Loucy (cell line): ENCODE measurements at regions not wholly inside any gene's neighbourhood (a gene's known extent, or its start where the extent isn't known, plus 50 kb on each side); places are given as distances from the start of the nearest gene placed in this dataset.
"Not testable (repeated sequence)": the region's sequence is repeated elsewhere in the genome, so short reads cannot be mapped to it uniquely, and the experiment has no call there.

Source experiments
- H2AFZ ChIP-seq: fragments of 200-600 bp; sonication (generic); 2 replicates; pipeline ENCODE4 v1.6.0; 2016; ENCODE audit warnings: antibody characterized with exemption, mild to moderate bottlenecking, low read length, moderate library complexity
- H3F3A ChIP-seq: fragments of 200-600 bp; 2 replicates; pipeline ENCODE4 v1.6.0; 2016; ENCODE audit warnings: antibody characterized with exemption, low read depth, mild to moderate bottlenecking
- H3K27me3 ChIP-seq: fragments of 200-600 bp; sonication (generic); 2 replicates; pipeline ENCODE4 v1.6.1; 2014; ENCODE audit warnings: low read length, mild to moderate bottlenecking; ENCODE audit not compliant: insufficient read depth, poor library complexity, severe bottlenecking
- H3K36me3 ChIP-seq: fragments of 200-600 bp; sonication (generic); 2 replicates; pipeline ENCODE4 v1.6.1; 2016; ENCODE audit warnings: low read length; ENCODE audit not compliant: insufficient read depth
- H3K4me1 ChIP-seq: fragments of 200-600 bp; sonication (generic); 2 replicates; pipeline ENCODE4 v1.5.1; 2014; ENCODE audit warnings: low read length, mild to moderate bottlenecking; ENCODE audit not compliant: insufficient read depth, poor library complexity, severe bottlenecking
- H3K4me2 ChIP-seq: fragments of 200-600 bp; sonication (generic); 2 replicates; pipeline ENCODE4 v1.6.0; 2014; ENCODE audit warnings: antibody characterized with exemption, low read length, low read depth, mild to moderate bottlenecking; ENCODE audit not compliant: poor library complexity, severe bottlenecking
- H3K4me3 ChIP-seq: fragments of 200-600 bp; sonication (generic); 2 replicates; pipeline ENCODE4 v1.5.1; 2014; ENCODE audit warnings: low read length, mild to moderate bottlenecking, mixed read lengths; ENCODE audit not compliant: poor library complexity, severe bottlenecking
- H3K79me2 ChIP-seq: fragments of 200-600 bp; sonication (generic); 2 replicates; pipeline ENCODE4 v1.6.1; 2014; ENCODE audit warnings: low read length; ENCODE audit not compliant: insufficient read depth
- H3K9ac ChIP-seq: fragments of 200-600 bp; sonication (generic); 2 replicates; pipeline ENCODE4 v1.6.0; 2014; ENCODE audit warnings: mild to moderate bottlenecking, low read depth, low read length, moderate library complexity; ENCODE audit not compliant: poor library complexity, severe bottlenecking
- H3K9me2 ChIP-seq: fragments of 200-600 bp; sonication (generic); replicated peaks from 2 replicates; pipeline ENCODE4 v1.6.1; 2016; ENCODE audit warnings: low read depth, low read length, mixed read lengths
- H3K9me3 ChIP-seq: fragments of 200-600 bp; sonication (generic); 2 replicates; pipeline ENCODE4 v1.6.1; 2014; ENCODE audit warnings: mild to moderate bottlenecking, antibody characterized with exemption, low read length, low read depth; ENCODE audit not compliant: insufficient read depth
- H4K20me1 ChIP-seq: fragments of 200-600 bp; sonication (generic); 2 replicates; pipeline ENCODE4 v1.6.0; 2014; ENCODE audit warnings: antibody characterized with exemption, low read length, mild to moderate bottlenecking; ENCODE audit not compliant: insufficient read depth, poor library complexity, severe bottlenecking
- CTCF ChIP-seq: fragments of 200-600 bp; sonication (generic); conservative IDR thresholded peaks from 2 replicates; pipeline ENCODE4 v1.5.1; 2014; ENCODE audit warnings: mild to moderate bottlenecking, antibody characterized with exemption, low read length
- EZH2phosphoT487 ChIP-seq: fragments of 200-600 bp; IDR thresholded peaks from 2 replicates; pipeline ENCODE4 v1.6.1; 2018; ENCODE audit warnings: antibody characterized with exemption, mild to moderate bottlenecking, moderate library complexity, borderline replicate concordance

- no peak overlapping the region for H2AFZ ChIP-seq
- no peaks in the 10 kb centered on the region for H3K27me3 ChIP-seq
- H3K9me3 ChIP-seq, result no peaks in the 10 kb centered on the region
- H3K4me2 ChIP-seq, result no peak overlapping the region
- no peaks in the 10 kb centered on the region for H3F3A ChIP-seq
- TF ChIP-seq EZH2phosphoT487, result no peak
- no peak for TF ChIP-seq CTCF
- H3K9me2 ChIP-seq, result no peaks in the 10 kb centered on the region
- no peaks in the 10 kb centered on the region for H3K79me2 ChIP-seq
- H3K9ac ChIP-seq, result no peak overlapping the region
- H3K4me3 ChIP-seq, result no peak overlapping the region
- no peaks in the 10 kb centered on the region for H3K4me1 ChIP-seq
- H3K36me3 ChIP-seq, result no peaks in the 10 kb centered on the region
- H4K20me1 ChIP-seq, result no peaks in the 10 kb centered on the region
These were observed 618.8 kb upstream of the GRID2 start for GRCh38 chr4:91684955-91685354.

- no peaks in the 10 kb centered on the region for H3K36me3 ChIP-seq
- H3K4me2 ChIP-seq, result no peak overlapping the region
- H2AFZ ChIP-seq, result no peak overlapping the region
- no peak overlapping the region for H3K9ac ChIP-seq
- H3K79me2 ChIP-seq, result no peaks in the 10 kb centered on the region
- H4K20me1 ChIP-seq, result no peaks in the 10 kb centered on the region
- no peak overlapping the region for H3K4me3 ChIP-seq
- no peak for TF ChIP-seq CTCF
- H3K4me1 ChIP-seq, result no peaks in the 10 kb centered on the region
- H3F3A ChIP-seq, result no peaks in the 10 kb centered on the region
- no peaks in the 10 kb centered on the region for H3K9me3 ChIP-seq
- no peaks in the 10 kb centered on the region for H3K27me3 ChIP-seq
- H3K9me2 ChIP-seq, result no peaks in the 10 kb centered on the region
These were observed 615.4 kb upstream of the GRID2 start for GRCh38 chr4:91688413-91688812.

- not testable (repeated sequence) for H3K36me3 ChIP-seq, H3K9me2 ChIP-seq, H2AFZ ChIP-seq, H3K9me3 ChIP-seq, H3K4me2 ChIP-seq, H3K9ac ChIP-seq, H3F3A ChIP-seq, H3K4me3 ChIP-seq, H3K79me2 ChIP-seq, H3K27me3 ChIP-seq, H3K4me1 ChIP-seq, H4K20me1 ChIP-seq
These were observed 604.1 kb upstream of the GRID2 start for GRCh38 chr4:91699691-91700090.

GRCh38 chr4:91729851-91730250, 573.9 kb upstream of the GRID2 start:
- TF ChIP-seq CTCF (no peak), EZH2phosphoT487 (no peak)
- no peaks in the 10 kb centered on the region for H3K27me3 ChIP-seq
- no peaks in the 10 kb centered on the region for H3K9me3 ChIP-seq
- no peak overlapping the region for H3K4me2 ChIP-seq
- no peak overlapping the region for H2AFZ ChIP-seq
- H4K20me1 ChIP-seq, result no peaks in the 10 kb centered on the region
- no peaks in the 10 kb centered on the region for H3K9me2 ChIP-seq
- no peak overlapping the region for H3K4me3 ChIP-seq
- H3K79me2 ChIP-seq, result no peaks in the 10 kb centered on the region
- no peaks in the 10 kb centered on the region for H3K4me1 ChIP-seq
- H3K9ac ChIP-seq, result no peak overlapping the region
- no peaks in the 10 kb centered on the region for H3K36me3 ChIP-seq
- no peaks in the 10 kb centered on the region for H3F3A ChIP-seq
